ENCODE measurements at regions not wholly inside any gene's neighbourhood (a gene's known extent, or its start where the extent isn't known, plus 50 kb on each side); places are given as distances from the start of the nearest gene placed in this dataset.

DNA sequence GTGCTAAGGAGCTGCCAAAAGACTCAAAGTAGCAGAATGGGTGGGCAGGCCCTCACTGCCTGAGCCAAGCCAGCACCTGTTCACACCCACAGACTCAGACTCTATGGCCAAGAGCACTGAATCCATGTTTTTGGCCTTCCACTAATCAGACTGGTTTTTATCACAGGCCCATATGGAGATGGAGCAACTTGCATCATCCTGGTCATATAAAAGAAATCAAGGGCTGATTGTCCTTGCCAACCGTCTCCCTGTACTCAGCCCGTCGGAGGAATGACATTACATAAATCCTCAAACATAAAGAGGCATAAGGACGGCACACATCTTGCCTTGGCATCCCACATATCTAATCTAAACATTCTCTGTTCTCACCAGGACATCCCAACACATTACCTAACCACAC is 66.7 kb downstream of the MARCHF4 start:
- H3K36me3 ChIP-seq (ENCODE audit: control insufficient read depth in 4 of 4, insufficient read depth in 3 of 4, low read depth in 1 of 4, low read length in 3 of 4): no peaks in the 10 kb centered on the region
- H3K27ac ChIP-seq (ENCODE audit: low read depth in 1 of 2, low read length in 2 of 2): no peak overlapping the region
- no peak overlapping the region for H3K4me3 ChIP-seq (ENCODE audit: low read depth in 1 of 3, low read length in 3 of 3)
- TF ChIP-seq, protein P1, sequence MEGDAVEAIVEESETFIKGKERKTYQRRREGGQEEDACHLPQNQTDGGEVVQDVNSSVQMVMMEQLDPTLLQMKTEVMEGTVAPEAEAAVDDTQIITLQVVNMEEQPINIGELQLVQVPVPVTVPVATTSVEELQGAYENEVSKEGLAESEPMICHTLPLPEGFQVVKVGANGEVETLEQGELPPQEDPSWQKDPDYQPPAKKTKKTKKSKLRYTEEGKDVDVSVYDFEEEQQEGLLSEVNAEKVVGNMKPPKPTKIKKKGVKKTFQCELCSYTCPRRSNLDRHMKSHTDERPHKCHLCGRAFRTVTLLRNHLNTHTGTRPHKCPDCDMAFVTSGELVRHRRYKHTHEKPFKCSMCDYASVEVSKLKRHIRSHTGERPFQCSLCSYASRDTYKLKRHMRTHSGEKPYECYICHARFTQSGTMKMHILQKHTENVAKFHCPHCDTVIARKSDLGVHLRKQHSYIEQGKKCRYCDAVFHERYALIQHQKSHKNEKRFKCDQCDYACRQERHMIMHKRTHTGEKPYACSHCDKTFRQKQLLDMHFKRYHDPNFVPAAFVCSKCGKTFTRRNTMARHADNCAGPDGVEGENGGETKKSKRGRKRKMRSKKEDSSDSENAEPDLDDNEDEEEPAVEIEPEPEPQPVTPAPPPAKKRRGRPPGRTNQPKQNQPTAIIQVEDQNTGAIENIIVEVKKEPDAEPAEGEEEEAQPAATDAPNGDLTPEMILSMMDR (IDR thresholded peaks at IDR 0.05; ENCODE audit: low read depth, low read length, missing input control): no peak
- TF ChIP-seq YY1 (IDR thresholded peaks at IDR 0.05) (no peak), EGR1 (IDR thresholded peaks at IDR 0.05; ENCODE audit: low read depth in 2 of 2) (no peak), RXRA (IDR thresholded peaks at IDR 0.05) (no peak), JUND (IDR thresholded peaks at IDR 0.05) (no peak), FOXA1 (IDR thresholded peaks at IDR 0.05) (no peak), RAD21 (IDR thresholded peaks at IDR 0.05) (no peak), HNF4A (conservative IDR thresholded peaks at IDR 0.05) (no peak), FOXA2 (IDR thresholded peaks at IDR 0.05) (no peak), SP1 (IDR thresholded peaks at IDR 0.05) (no peak), HNF4G (IDR thresholded peaks at IDR 0.05) (no peak)
- no peaks in the 10 kb centered on the region for H3K27me3 ChIP-seq (ENCODE audit: control insufficient read depth in 4 of 4, insufficient read depth in 4 of 4, low read length in 3 of 4)
- H3K9me3 ChIP-seq (ENCODE audit: control insufficient read depth in 4 of 4, low read length in 3 of 4): no peaks in the 10 kb centered on the region
- no peak overlapping the region for H3K9ac ChIP-seq (ENCODE audit: low read depth in 1 of 2, low read length in 2 of 2)
- no peaks in the 10 kb centered on the region for H3K4me1 ChIP-seq (ENCODE audit: control insufficient read depth in 4 of 4, insufficient read depth in 4 of 4, low read length in 3 of 4)
- whole genome bisulfite sequencing: 82% methylated on average over 4 of the region's 4 CpGs
- DNase-seq (ENCODE audit: low spot score): no peak

DNA sequence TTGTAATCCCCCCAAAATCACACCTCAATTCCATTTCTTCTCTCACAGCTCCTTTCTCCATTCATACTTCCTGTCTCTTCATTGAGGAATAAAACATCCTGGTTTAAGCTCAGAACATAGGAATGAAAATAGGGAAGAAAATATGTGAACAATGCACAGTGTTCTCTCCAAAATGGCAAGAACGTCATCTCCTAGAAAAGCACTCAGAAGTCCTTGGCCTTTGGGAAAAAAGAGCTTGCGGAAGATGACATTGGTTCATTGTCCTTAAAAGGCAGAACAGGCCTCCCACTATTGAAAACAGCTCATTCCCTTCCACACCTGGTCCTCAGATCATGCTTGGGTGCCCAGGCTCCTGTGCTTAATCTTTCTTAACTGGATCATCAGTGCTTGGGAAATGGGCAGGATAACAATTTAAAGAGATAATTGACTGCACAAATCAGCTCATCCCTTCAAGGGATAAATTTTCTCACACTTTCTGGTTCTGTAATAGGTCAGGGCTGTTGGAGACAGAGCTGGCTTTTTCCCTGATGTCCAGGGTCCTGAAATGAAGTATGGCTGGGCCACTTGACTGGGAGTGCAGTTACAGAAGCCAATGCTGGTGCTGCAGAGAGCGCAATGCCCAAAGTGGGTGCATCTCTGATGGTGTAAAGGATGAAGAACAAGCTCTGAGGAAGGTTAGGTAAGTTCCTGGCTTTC is 69.2 kb downstream of the MARCHF4 start:
- Histone ChIP-seq H3K4me3 (ENCODE audit: low read depth in 1 of 3, low read length in 3 of 3) (no peak overlapping the region), H3K9ac (ENCODE audit: low read depth in 1 of 2, low read length in 2 of 2) (no peak overlapping the region), H3K36me3 (ENCODE audit: control insufficient read depth in 4 of 4, insufficient read depth in 3 of 4, low read depth in 1 of 4, low read length in 3 of 4) (no peaks in the 10 kb centered on the region), H3K9me3 (ENCODE audit: control insufficient read depth in 4 of 4, low read length in 3 of 4) (no peaks in the 10 kb centered on the region), H3K27ac (ENCODE audit: low read depth in 1 of 2, low read length in 2 of 2) (no peak overlapping the region), H3K27me3 (ENCODE audit: control insufficient read depth in 4 of 4, insufficient read depth in 4 of 4, low read length in 3 of 4) (no peaks in the 10 kb centered on the region), H3K4me1 (ENCODE audit: control insufficient read depth in 4 of 4, insufficient read depth in 4 of 4, low read length in 3 of 4) (no peaks in the 10 kb centered on the region)
- DNase-seq (ENCODE audit: low spot score): no peak
- 88% methylated on average over 3 of the region's 3 CpGs for WGBS
- TF ChIP-seq JUND (IDR thresholded peaks at IDR 0.05) (no peak), EGR1 (IDR thresholded peaks at IDR 0.05; ENCODE audit: low read depth in 2 of 2) (no peak), SP1 (IDR thresholded peaks at IDR 0.05) (no peak), HNF4A (conservative IDR thresholded peaks at IDR 0.05) (no peak), NR2F2 (IDR thresholded peaks at IDR 0.05) (no peak), FOXA1 (IDR thresholded peaks at IDR 0.05) (no peak), TAF1 (conservative IDR thresholded peaks at IDR 0.05) (no peak), YY1 (IDR thresholded peaks at IDR 0.05) (no peak), FOXA2 (IDR thresholded peaks at IDR 0.05) (no peak), GABPA (IDR thresholded peaks at IDR 0.05 in 1 of 2, conservative IDR thresholded peaks at IDR 0.05 in 1 of 2) (no peak)
- TF ChIP-seq, protein P2, sequence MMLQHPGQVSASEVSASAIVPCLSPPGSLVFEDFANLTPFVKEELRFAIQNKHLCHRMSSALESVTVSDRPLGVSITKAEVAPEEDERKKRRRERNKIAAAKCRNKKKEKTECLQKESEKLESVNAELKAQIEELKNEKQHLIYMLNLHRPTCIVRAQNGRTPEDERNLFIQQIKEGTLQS (IDR thresholded peaks at IDR 0.05): no peak
- TF ChIP-seq, protein P1 (IDR thresholded peaks at IDR 0.05; ENCODE audit: low read depth, low read length, missing input control): no peak
- TF ChIP-seq, protein P3, sequence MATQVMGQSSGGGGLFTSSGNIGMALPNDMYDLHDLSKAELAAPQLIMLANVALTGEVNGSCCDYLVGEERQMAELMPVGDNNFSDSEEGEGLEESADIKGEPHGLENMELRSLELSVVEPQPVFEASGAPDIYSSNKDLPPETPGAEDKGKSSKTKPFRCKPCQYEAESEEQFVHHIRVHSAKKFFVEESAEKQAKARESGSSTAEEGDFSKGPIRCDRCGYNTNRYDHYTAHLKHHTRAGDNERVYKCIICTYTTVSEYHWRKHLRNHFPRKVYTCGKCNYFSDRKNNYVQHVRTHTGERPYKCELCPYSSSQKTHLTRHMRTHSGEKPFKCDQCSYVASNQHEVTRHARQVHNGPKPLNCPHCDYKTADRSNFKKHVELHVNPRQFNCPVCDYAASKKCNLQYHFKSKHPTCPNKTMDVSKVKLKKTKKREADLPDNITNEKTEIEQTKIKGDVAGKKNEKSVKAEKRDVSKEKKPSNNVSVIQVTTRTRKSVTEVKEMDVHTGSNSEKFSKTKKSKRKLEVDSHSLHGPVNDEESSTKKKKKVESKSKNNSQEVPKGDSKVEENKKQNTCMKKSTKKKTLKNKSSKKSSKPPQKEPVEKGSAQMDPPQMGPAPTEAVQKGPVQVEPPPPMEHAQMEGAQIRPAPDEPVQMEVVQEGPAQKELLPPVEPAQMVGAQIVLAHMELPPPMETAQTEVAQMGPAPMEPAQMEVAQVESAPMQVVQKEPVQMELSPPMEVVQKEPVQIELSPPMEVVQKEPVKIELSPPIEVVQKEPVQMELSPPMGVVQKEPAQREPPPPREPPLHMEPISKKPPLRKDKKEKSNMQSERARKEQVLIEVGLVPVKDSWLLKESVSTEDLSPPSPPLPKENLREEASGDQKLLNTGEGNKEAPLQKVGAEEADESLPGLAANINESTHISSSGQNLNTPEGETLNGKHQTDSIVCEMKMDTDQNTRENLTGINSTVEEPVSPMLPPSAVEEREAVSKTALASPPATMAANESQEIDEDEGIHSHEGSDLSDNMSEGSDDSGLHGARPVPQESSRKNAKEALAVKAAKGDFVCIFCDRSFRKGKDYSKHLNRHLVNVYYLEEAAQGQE (IDR thresholded peaks at IDR 0.05): no peak
- TF ChIP-seq, protein P4, sequence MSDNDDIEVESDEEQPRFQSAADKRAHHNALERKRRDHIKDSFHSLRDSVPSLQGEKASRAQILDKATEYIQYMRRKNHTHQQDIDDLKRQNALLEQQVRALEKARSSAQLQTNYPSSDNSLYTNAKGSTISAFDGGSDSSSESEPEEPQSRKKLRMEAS (IDR thresholded peaks at IDR 0.05): no peak

Measured in liver (tissue), 8 donors.